ENCODE measurements at regions not wholly inside any gene's neighbourhood (a gene's known extent, or its start where the extent isn't known, plus 50 kb on each side); places are given as distances from the start of the nearest gene placed in this dataset.

GRCh38 chr9:88291856-88292255 lies 96.4 kb upstream of the SPIN1 start:
- H3K36me3 ChIP-seq (ENCODE audit: control insufficient read depth, insufficient read depth, low read length): no peaks in the 10 kb centered on the region
- TF ChIP-seq, protein P1, sequence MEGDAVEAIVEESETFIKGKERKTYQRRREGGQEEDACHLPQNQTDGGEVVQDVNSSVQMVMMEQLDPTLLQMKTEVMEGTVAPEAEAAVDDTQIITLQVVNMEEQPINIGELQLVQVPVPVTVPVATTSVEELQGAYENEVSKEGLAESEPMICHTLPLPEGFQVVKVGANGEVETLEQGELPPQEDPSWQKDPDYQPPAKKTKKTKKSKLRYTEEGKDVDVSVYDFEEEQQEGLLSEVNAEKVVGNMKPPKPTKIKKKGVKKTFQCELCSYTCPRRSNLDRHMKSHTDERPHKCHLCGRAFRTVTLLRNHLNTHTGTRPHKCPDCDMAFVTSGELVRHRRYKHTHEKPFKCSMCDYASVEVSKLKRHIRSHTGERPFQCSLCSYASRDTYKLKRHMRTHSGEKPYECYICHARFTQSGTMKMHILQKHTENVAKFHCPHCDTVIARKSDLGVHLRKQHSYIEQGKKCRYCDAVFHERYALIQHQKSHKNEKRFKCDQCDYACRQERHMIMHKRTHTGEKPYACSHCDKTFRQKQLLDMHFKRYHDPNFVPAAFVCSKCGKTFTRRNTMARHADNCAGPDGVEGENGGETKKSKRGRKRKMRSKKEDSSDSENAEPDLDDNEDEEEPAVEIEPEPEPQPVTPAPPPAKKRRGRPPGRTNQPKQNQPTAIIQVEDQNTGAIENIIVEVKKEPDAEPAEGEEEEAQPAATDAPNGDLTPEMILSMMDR (conservative IDR thresholded peaks at IDR 0.05): no peak
- no peak overlapping the region for H3K27ac ChIP-seq (ENCODE audit: low read depth, low read length)
- no peaks in the 10 kb centered on the region for H3K36me3 Mint-ChIP-seq (ENCODE audit: low read depth)
- peaks cover 1% of the 10 kb centered on the region for H3K4me1 Mint-ChIP-seq
- H3K4me3 ChIP-seq (ENCODE audit: low read length): no peak overlapping the region
- no peak overlapping the region for H3K27ac Mint-ChIP-seq
- no peak overlapping the region for H3K4me3 Mint-ChIP-seq
- no peaks in the 10 kb centered on the region for H3K4me1 ChIP-seq (ENCODE audit: control insufficient read depth, insufficient read depth, low read length)
- H3K9me3 ChIP-seq (ENCODE audit: control insufficient read depth, low read length): no peaks in the 10 kb centered on the region
- H3K27me3 Mint-ChIP-seq (ENCODE audit: insufficient read depth): no peaks in the 10 kb centered on the region
- no peak overlapping the region for H3K9ac ChIP-seq (ENCODE audit: extremely low read depth, low read length, poor library complexity, severe bottlenecking)
- H3K9me3 Mint-ChIP-seq: no peaks in the 10 kb centered on the region
- WGBS, 2 experiments (ENCODE audit: insufficient coverage in 1 of 2, insufficient read length in 1 of 2): 92% methylated on average over 4 of the region's 5 CpGs
- DNase-seq: no peak
- no peaks in the 10 kb centered on the region for H3K27me3 ChIP-seq (ENCODE audit: control insufficient read depth, insufficient read depth, low read length, poor library complexity, severe bottlenecking)

DNA sequence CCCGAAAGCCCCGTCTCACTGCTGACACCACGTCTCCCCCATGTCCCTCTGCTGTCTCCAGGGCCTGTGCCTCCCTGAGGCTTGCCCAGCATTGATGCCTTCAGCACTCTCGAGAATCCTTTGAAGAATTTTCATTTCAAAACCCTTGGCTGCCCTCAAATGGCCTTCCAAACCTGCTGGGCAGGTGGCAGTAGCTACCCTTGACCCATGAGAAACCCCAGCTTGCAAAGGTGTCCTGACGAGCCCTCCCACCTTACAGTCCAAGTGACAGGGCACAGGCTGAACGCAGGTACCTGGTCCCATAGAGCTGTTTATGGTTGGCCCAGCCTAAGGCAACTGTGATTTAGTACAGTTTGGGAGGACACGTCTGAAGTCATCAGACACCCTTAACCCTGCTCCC lies 97.2 kb upstream of the SPIN1 start:
- no peak for DNase-seq

DNA sequence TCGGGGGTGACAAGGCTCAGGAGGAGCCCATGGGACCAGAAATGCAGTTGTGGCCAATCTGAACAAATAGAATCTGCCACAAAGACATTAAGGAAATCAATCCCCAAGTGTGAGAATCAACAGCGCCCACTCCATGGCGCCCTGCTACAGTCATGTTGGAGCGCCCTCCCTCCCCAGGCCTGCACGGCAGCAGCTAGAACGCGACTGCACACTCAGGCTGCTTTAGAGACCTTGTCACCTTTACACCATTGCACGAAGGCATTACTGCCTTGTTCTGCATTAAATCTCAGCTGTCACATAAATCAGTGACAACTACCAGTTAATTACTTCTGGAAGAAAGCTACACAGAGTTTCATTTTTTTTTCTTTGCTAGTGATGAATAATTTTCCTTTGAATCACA lies 98.7 kb upstream of the SPIN1 start:
- H3K9ac ChIP-seq (ENCODE audit: extremely low read depth, low read length, poor library complexity, severe bottlenecking): no peak overlapping the region
- H3K4me1 ChIP-seq (ENCODE audit: control insufficient read depth, insufficient read depth, low read length): no peaks in the 10 kb centered on the region
- Mint-ChIP-seq H3K36me3 (ENCODE audit: low read depth) (no peaks in the 10 kb centered on the region), H3K4me3 (no peak overlapping the region), H3K27ac (no peak overlapping the region), H3K27me3 (ENCODE audit: insufficient read depth) (no peaks in the 10 kb centered on the region), H3K4me1 (peaks cover 1% of the 10 kb centered on the region), H3K9me3 (peaks cover 9% of the 10 kb centered on the region)
- H3K9me3 ChIP-seq (ENCODE audit: control insufficient read depth, low read length): no peaks in the 10 kb centered on the region
- WGBS, 2 experiments (ENCODE audit: insufficient coverage in 1 of 2, insufficient read length in 1 of 2): 84 to 89% methylated on average over 3 to 8 of the region's 8 CpGs
- no peak overlapping the region for H3K4me3 ChIP-seq (ENCODE audit: low read length)
- TF ChIP-seq, protein P1 (conservative IDR thresholded peaks at IDR 0.05): no peak
- no peaks in the 10 kb centered on the region for H3K27me3 ChIP-seq (ENCODE audit: control insufficient read depth, insufficient read depth, low read length, poor library complexity, severe bottlenecking)
- no peak overlapping the region for H3K27ac ChIP-seq (ENCODE audit: low read depth, low read length)
- no peaks in the 10 kb centered on the region for H3K36me3 ChIP-seq (ENCODE audit: control insufficient read depth, insufficient read depth, low read length)
- no peak for DNase-seq

More for the DNA sequence above, 97.2 kb upstream of the SPIN1 start:
- Histone ChIP-seq H3K27ac (ENCODE audit: low read depth, low read length) (no peak overlapping the region), H3K9ac (ENCODE audit: extremely low read depth, low read length, poor library complexity, severe bottlenecking) (no peak overlapping the region), H3K4me3 (ENCODE audit: low read length) (no peak overlapping the region), H3K27me3 (ENCODE audit: control insufficient read depth, insufficient read depth, low read length, poor library complexity, severe bottlenecking) (no peaks in the 10 kb centered on the region), H3K9me3 (ENCODE audit: control insufficient read depth, low read length) (no peaks in the 10 kb centered on the region), H3K36me3 (ENCODE audit: control insufficient read depth, insufficient read depth, low read length) (no peaks in the 10 kb centered on the region), H3K4me1 (ENCODE audit: control insufficient read depth, insufficient read depth, low read length) (no peaks in the 10 kb centered on the region)
- Mint-ChIP-seq H3K27me3 (ENCODE audit: insufficient read depth) (no peaks in the 10 kb centered on the region), H3K9me3 (no peaks in the 10 kb centered on the region), H3K36me3 (ENCODE audit: low read depth) (no peaks in the 10 kb centered on the region), H3K4me3 (no peak overlapping the region), H3K27ac (no peak overlapping the region), H3K4me1 (peaks cover 1% of the 10 kb centered on the region)
- TF ChIP-seq, protein P1 (conservative IDR thresholded peaks at IDR 0.05): no peak
- WGBS, 2 experiments (ENCODE audit: insufficient coverage in 1 of 2, insufficient read length in 1 of 2): 87 to 96% methylated on average over 4 to 7 of the region's 7 CpGs

Measured in endodermal cell (in vitro differentiated cells).